ENCODE measurements at regions not wholly inside any gene's neighbourhood (a gene's known extent, or its start where the extent isn't known, plus 50 kb on each side); places are given as distances from the start of the nearest gene placed in this dataset.

- TF ChIP-seq CTCF (IDR thresholded peaks at IDR 0.05) (no peak), EZH2phosphoT487 (IDR thresholded peaks at IDR 0.05) (no peak), EZH2 (IDR thresholded peaks at IDR 0.05) (no peak)
Measured at GRCh38 chr4:79255793-79256192, 70.1 kb downstream of the NAA11 start.

Data from neural progenitor cell (in vitro differentiated cells).